ENCODE measurements at regions not wholly inside any gene's neighbourhood (a gene's known extent, or its start where the extent isn't known, plus 50 kb on each side); places are given as distances from the start of the nearest gene placed in this dataset.

- DNase-seq, result no peak
These were observed 908.6 kb downstream of the NTRK3 start for GRCh38 chr15:87347806-87348515.

- no peak for DNase-seq
These were observed 910.6 kb downstream of the NTRK3 start for GRCh38 chr15:87345961-87346360.

GRCh38 chr15:87343966-87344365 lies 912.6 kb downstream of the NTRK3 start:
- DNase-seq, result no peak

- DNase-seq, result no peak
These were observed 916.2 kb downstream of the NTRK3 start for GRCh38 chr15:87340370-87340769.

GRCh38 chr15:87326269-87326668 lies 930.3 kb downstream of the NTRK3 start:
- DNase-seq, result no peak

- no peak for DNase-seq
These were observed 933.7 kb downstream of the NTRK3 start for GRCh38 chr15:87322870-87323269.

- no peak for DNase-seq
These were observed 934.3 kb downstream of the NTRK3 start for GRCh38 chr15:87322265-87322664.

- no peak for DNase-seq
These were observed 938.6 kb downstream of the NTRK3 start for GRCh38 chr15:87317900-87318299.

- DNase-seq, result no peak
These were observed 944.3 kb downstream of the NTRK3 start for GRCh38 chr15:87312221-87312620.

GRCh38 chr15:87300146-87300545 lies 956.4 kb downstream of the NTRK3 start:
- DNase-seq, result no peak

- no peak for DNase-seq
These were observed 961.7 kb downstream of the NTRK3 start for GRCh38 chr15:87294854-87295253.

GRCh38 chr15:87293031-87293430 lies 963.5 kb downstream of the NTRK3 start:
- no peak for DNase-seq

GRCh38 chr15:87287156-87287555 lies 969.4 kb downstream of the NTRK3 start:
- no peak for DNase-seq

GRCh38 chr15:87269566-87269965 lies 987.0 kb downstream of the NTRK3 start:
- no peak for DNase-seq

GRCh38 chr15:87268675-87269074 lies 987.9 kb downstream of the NTRK3 start:
- DNase-seq, result no peak

GRCh38 chr15:87267798-87268197 lies 988.7 kb downstream of the NTRK3 start:
- DNase-seq, result no peak

- DNase-seq, result no peak
These were observed 992.7 kb downstream of the NTRK3 start for GRCh38 chr15:87263871-87264270.

GRCh38 chr15:87263296-87263695 lies 993.2 kb downstream of the NTRK3 start:
- DNase-seq, result no peak

- no peak for DNase-seq
These were observed 1010.9 kb downstream of the NTRK3 start for GRCh38 chr15:87245592-87245991.

- DNase-seq, result no peak
These were observed 1013.1 kb downstream of the NTRK3 start for GRCh38 chr15:87243474-87243873.

GRCh38 chr15:87239582-87240230 lies 1016.8 kb downstream of the NTRK3 start:
- DNase-seq, result no peak

- DNase-seq, result no peak
These were observed 1018.0 kb downstream of the NTRK3 start for GRCh38 chr15:87238451-87239068.

- DNase-seq, result no peak
These were observed 1028.1 kb downstream of the NTRK3 start for GRCh38 chr15:87228460-87228859.

- no peak for DNase-seq
These were observed 1028.7 kb downstream of the NTRK3 start for GRCh38 chr15:87227846-87228245.
